ENCODE measurements at regions not wholly inside any gene's neighbourhood (a gene's known extent, or its start where the extent isn't known, plus 50 kb on each side); places are given as distances from the start of the nearest gene placed in this dataset.

- H3K4me3 ChIP-seq (ENCODE audit: low read length): no peak overlapping the region
- H3K27ac ChIP-seq (ENCODE audit: low read length): no peak overlapping the region
- no peak overlapping the region for H3K4me2 ChIP-seq (ENCODE audit: low read depth, low read length, poor library complexity, severe bottlenecking)
- no peak overlapping the region for H2AFZ ChIP-seq (ENCODE audit: low read length)
- H3K79me2 ChIP-seq (ENCODE audit: low read length): no peaks in the 10 kb centered on the region
- no peaks in the 10 kb centered on the region for H3K36me3 ChIP-seq (ENCODE audit: insufficient read depth, low read length)
- no peaks in the 10 kb centered on the region for H4K20me1 ChIP-seq (ENCODE audit: insufficient read depth, low read depth, low read length)
- DNase-seq: no peak
- H3K9me3 ChIP-seq (ENCODE audit: low read length): no peaks in the 10 kb centered on the region
- H3K9ac ChIP-seq (ENCODE audit: low read length): no peak overlapping the region
- no peaks in the 10 kb centered on the region for H3K9me2 ChIP-seq (replicated peaks; ENCODE audit: insufficient read depth, low read length)
- H3K27me3 ChIP-seq (ENCODE audit: low read length): no peaks in the 10 kb centered on the region
- no peaks in the 10 kb centered on the region for H3K4me1 ChIP-seq (ENCODE audit: low read length)
These were observed 58.8 kb upstream of the MAL start for GRCh38 chr2:94966689-94967088.

DNA sequence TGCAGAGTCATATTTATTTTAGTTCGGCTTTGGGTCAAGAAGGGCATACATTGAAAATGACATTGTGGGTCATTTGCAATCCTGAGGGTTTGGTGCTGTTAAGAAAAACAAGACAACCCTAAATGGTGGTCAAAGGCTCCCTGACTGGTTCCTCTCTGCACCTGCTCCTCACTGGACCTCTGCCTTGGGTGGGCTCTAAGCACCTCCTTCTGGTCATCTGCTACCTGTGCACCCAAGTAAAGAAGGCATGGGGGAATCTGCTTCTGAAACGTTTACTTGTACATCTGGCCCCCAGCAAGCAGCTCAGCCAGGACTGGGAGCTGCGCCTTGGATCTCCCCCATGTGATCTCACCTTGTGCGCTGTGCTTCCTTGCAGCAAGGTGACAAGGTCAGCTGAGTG, 55.2 kb upstream of the MAL start:
- no peaks in the 10 kb centered on the region for H4K20me1 ChIP-seq (ENCODE audit: insufficient read depth, low read depth, low read length)
- no peak overlapping the region for H3K4me3 ChIP-seq (ENCODE audit: low read length)
- no peaks in the 10 kb centered on the region for H3K27me3 ChIP-seq (ENCODE audit: low read length)
- H3K9me2 ChIP-seq (replicated peaks; ENCODE audit: insufficient read depth, low read length): no peaks in the 10 kb centered on the region
- no peak overlapping the region for H2AFZ ChIP-seq (ENCODE audit: low read length)
- DNase-seq: no peak
- no peaks in the 10 kb centered on the region for H3K79me2 ChIP-seq (ENCODE audit: low read length)
- no peaks in the 10 kb centered on the region for H3K36me3 ChIP-seq (ENCODE audit: insufficient read depth, low read length)
- H3K4me2 ChIP-seq (ENCODE audit: low read depth, low read length, poor library complexity, severe bottlenecking): no peak overlapping the region
- no peaks in the 10 kb centered on the region for H3K4me1 ChIP-seq (ENCODE audit: low read length)
- no peak overlapping the region for H3K27ac ChIP-seq (ENCODE audit: low read length)
- H3K9ac ChIP-seq (ENCODE audit: low read length): no peak overlapping the region
- H3K9me3 ChIP-seq (ENCODE audit: low read length): no peaks in the 10 kb centered on the region
